ENCODE measurements at regions not wholly inside any gene's neighbourhood (a gene's known extent, or its start where the extent isn't known, plus 50 kb on each side); places are given as distances from the start of the nearest gene placed in this dataset.

DNA sequence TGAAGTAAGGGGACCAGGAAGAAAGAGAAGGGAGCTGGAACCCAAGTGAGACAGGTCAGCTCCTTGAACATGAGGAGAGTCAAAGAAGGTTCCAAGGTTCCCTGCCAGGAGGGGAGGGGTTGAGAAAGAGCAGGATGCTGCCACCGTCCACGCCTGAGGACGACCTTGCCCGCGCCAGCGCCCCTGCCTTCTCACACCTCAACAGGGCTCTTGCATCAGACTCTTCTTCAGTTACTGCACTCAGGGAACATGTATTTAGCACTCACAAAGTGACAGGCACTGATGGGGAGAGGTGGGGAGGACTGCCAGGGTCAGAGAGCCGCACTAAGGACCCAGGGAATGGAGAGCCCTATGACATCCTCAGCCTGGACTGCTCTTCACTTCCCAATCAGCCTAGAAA lies 102.1 kb upstream of the NUDT4 start:
- no peak for DNase-seq (ENCODE audit: low spot score)
- TF ChIP-seq, protein P1, sequence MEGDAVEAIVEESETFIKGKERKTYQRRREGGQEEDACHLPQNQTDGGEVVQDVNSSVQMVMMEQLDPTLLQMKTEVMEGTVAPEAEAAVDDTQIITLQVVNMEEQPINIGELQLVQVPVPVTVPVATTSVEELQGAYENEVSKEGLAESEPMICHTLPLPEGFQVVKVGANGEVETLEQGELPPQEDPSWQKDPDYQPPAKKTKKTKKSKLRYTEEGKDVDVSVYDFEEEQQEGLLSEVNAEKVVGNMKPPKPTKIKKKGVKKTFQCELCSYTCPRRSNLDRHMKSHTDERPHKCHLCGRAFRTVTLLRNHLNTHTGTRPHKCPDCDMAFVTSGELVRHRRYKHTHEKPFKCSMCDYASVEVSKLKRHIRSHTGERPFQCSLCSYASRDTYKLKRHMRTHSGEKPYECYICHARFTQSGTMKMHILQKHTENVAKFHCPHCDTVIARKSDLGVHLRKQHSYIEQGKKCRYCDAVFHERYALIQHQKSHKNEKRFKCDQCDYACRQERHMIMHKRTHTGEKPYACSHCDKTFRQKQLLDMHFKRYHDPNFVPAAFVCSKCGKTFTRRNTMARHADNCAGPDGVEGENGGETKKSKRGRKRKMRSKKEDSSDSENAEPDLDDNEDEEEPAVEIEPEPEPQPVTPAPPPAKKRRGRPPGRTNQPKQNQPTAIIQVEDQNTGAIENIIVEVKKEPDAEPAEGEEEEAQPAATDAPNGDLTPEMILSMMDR (IDR thresholded peaks at IDR 0.05; ENCODE audit: borderline replicate concordance, control extremely low read depth, extremely low read depth, insufficient read depth, missing control alignments) = no peak
- in situ Hi-C loops (cut with MboI; ENCODE audit: low sequenced_read_pairs, unreplicated experiment) = no loop called here

DNA sequence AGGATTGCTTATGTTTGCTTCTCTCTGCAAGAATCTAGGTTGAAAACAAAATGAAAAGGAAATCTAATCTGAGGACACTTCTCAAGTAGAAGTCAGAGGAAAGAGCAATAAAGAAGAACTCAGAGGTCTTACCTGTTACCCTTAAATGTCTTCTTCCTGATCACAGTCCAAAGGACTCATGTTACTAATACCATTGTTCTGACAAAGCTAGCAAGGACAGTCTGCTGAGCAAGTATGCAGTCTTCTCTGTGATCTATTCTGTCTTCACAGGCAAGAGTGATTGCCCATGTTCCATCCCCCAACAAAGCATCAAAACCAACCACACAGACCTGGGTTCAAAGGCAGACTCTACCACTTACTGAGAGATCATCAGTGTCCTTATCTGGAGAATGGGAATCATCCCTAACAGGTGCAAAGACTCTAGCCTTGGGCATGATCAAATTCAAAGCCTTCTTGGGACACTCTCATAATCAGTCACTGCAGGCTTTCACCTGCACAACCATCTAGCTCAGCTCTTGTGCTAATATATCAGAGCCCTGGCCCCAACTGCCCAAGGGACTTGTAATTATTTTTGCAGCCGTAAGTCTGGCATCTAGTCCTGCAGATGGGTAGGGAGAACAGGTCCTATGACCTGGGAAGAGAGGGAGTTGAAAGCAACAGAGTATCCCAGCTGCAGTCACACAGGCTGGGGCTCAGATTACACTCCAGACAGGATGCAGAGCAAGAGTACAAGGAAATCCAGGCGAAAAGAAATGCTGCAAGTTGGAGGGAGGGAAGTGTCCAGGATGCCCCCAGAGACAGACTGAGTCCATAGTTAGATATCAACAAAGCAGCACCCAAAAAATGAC lies 97.9 kb upstream of the NUDT4 start:
- no peak for DNase-seq (ENCODE audit: low spot score)
- in situ Hi-C loops (cut with MboI; ENCODE audit: low sequenced_read_pairs, unreplicated experiment) = no loop called here
- TF ChIP-seq, protein P1 (IDR thresholded peaks at IDR 0.05; ENCODE audit: borderline replicate concordance, control extremely low read depth, extremely low read depth, insufficient read depth, missing control alignments) = no peak

DNA sequence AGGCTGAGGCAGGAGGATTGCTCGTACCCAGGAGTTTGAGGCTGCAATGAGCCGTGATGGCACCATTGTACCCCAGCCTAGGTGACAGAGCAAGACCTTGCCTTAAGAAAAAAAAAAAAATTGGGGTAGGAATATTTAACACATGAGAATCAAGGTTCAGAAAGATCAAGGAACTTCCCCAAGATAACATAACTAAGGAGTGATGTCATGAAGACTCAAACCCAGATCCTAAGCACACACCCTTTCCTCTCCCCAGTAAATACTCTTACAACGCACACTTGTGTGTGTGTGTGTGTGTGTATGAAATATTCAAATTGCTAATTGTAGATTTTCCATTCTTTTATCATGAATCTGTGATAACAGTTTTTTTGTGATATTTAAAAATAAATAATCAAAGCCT lies 90.6 kb upstream of the NUDT4 start:
- TF ChIP-seq, protein P1 (IDR thresholded peaks at IDR 0.05; ENCODE audit: borderline replicate concordance, control extremely low read depth, extremely low read depth, insufficient read depth, missing control alignments) = no peak
- DNase-seq (ENCODE audit: low spot score) = no peak
- in situ Hi-C loops (cut with MboI; ENCODE audit: low sequenced_read_pairs, unreplicated experiment) = no loop called here

DNA sequence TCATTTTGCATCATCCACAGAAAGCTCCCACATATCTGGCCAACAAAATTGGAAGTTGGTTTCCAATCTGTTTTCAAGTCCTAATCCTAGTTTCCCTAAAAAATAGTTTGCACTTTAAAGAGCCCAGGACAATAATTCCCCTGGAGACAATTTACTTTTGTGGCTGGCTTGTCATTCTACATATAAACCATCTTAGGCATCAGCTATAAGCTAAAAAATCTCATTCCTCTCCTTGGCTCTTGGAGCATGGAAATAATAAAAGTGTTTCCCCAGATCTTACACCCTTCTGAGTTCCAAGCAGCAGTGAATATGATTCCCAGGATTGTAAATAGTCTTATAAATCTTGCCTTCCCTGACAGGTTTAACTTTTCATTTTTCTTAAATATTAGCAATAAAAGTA lies 89.1 kb upstream of the NUDT4 start:
- in situ Hi-C loops (cut with MboI; ENCODE audit: low sequenced_read_pairs, unreplicated experiment) = no loop called here
- no peak for DNase-seq (ENCODE audit: low spot score)
- TF ChIP-seq, protein P1 (IDR thresholded peaks at IDR 0.05; ENCODE audit: borderline replicate concordance, control extremely low read depth, extremely low read depth, insufficient read depth, missing control alignments) = no peak

DNA sequence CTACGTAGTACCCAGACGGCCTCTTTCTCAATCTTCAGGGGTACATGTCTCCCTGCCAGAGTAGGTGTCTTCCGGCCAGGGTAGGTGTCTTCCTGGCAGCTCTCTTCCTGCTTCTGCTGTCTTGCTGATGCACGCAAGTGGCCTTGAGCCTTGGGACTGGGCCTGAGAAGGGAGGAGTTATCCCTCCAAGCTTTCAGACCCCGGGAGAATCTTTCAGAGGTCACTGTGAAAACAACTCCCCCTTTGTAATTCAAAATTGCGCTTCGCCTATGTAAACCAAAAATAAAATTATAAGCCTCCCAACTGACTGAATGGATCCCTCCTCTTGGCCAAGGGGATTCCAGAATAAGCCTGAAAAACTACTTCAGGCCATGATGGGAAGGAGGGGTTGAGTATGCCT lies 87.3 kb upstream of the NUDT4 start:
- no peak for DNase-seq (ENCODE audit: low spot score)
- in situ Hi-C loops (cut with MboI; ENCODE audit: low sequenced_read_pairs, unreplicated experiment) = no loop called here
- TF ChIP-seq, protein P1 (IDR thresholded peaks at IDR 0.05; ENCODE audit: borderline replicate concordance, control extremely low read depth, extremely low read depth, insufficient read depth, missing control alignments) = no peak

DNA sequence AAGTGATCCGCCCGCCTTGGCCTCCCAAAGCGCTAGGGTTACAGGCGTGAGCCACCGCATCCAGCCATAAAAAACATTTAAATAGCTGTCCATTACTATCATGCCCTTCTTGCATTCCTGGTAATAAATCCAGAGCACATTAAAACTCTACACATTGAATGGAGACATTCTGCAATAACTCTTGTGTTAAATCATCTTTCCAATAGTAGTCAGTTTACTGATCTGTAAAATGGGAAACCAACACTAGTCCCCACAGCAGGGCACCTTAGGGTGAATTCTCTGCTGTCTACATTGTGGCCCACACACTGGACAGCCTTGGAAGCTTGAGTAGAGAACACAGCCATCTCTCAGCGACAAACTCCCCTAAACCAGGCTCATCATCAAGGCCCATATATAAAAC lies 85.5 kb upstream of the NUDT4 start:
- TF ChIP-seq, protein P1 (IDR thresholded peaks at IDR 0.05; ENCODE audit: borderline replicate concordance, control extremely low read depth, extremely low read depth, insufficient read depth, missing control alignments) = no peak
- in situ Hi-C loops (cut with MboI; ENCODE audit: low sequenced_read_pairs, unreplicated experiment) = no loop called here
- no peak for DNase-seq (ENCODE audit: low spot score)
